D721Med (cell line): ENCODE measurements at regions not wholly inside any gene's neighbourhood (a gene's known extent, or its start where the extent isn't known, plus 50 kb on each side); places are given as distances from the start of the nearest gene placed in this dataset.

ENCODE experiments used
- DNase-seq: peaks from one replicate; pipeline ENCODE4 v3.0.0; 2011; ENCODE audit warnings: low spot score; ENCODE audit not compliant: insufficient read length
- FAIRE-seq: peaks from 2 replicates; lab custom pipeline; 2011; peaks lifted over from hg19 to GRCh38; lab: Jason Lieb, UNC
- CTCF ChIP-seq: IDR thresholded peaks from 2 replicates; pipeline ENCODE4 v1.5.1; 2012; ENCODE audit warnings: mild to moderate bottlenecking, control low read depth; ENCODE audit not compliant: insufficient read depth; ENCODE audit errors: missing control alignments

- DNase-seq, result no peak
- no peak for FAIRE-seq
- no peak for TF ChIP-seq CTCF
These were observed 185.6 kb upstream of the HNRNPA3 start for GRCh38 chr2:177026956-177027355.

DNA sequence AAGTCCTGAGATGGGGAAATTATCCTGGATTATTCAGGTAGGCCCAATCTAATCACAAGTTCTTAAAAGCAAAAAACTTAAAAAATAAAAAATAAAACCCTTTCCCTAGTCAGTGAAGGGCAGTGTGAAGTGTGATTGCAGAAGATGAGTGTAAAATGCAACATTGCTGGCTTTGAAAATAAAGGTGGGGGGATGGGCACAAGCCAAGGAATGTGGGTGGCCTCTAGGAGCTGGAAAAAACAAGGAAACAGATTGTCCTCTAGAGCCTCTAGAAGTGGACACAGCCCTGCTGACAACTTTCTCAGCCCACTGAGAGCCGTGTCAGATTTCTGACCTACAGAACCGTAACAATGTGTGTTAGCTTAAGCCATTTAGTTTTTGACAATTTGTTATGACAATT is 184.3 kb upstream of the HNRNPA3 start:
- TF ChIP-seq CTCF, result no peak
- no peak for DNase-seq
- no peak for FAIRE-seq

DNA sequence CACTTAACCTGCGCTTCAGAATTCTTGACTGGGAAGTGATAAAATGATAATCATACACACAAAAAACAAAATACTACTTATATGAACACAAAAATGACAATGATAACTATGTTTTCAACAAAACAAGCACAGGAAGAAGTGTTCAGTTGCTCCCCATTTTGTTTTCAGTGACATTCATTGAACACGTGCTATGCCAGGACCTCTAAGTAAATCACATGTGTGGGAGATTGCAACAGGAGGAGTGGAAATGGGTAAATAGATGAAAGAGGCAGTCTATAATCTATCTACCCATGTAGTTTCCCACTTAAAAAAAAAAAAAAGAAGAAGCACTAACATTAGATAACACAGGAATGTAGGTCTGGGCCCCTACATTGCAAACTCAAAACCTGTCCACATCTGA is 183.5 kb upstream of the HNRNPA3 start:
- no peak for DNase-seq
- FAIRE-seq, result no peak
- no peak for TF ChIP-seq CTCF

DNA sequence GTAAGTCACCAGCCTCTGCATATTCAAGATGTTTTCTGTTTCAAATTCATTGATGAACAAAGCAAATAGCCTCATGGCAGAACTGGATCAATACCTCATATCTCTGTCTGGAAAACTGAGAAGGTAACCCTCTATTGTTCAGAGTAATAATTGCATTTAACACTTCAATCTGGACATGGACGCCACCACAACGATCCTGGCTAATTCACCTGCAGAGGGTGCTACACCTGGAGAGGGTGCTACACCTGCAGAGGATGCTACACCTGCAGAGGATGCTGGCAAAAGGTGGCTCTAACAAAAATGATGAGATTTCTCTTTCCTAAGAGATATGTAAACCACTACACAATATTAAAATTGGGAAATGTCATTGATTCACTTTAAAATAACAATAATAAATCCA is 183.1 kb upstream of the HNRNPA3 start:
- DNase-seq (no peak), FAIRE-seq (no peak)
- no peak for TF ChIP-seq CTCF

DNA sequence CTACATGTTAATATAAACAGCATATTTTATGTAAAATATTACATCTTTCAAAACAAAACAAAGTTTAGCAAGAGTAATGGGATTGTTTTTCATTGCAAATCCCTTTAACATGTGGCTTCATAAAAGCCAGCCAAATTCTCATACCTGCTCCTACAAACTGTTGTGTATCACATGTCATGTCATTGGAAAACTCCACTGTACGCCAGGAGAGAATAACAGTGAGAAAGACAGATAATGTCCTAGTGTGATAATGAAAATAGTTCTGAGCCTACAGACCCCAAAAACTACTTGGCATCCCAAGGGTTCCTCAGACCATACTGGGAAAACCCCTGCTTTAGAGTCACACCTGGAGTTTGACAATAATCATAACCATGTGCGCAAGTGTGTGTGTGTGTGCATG is 182.7 kb upstream of the HNRNPA3 start:
- TF ChIP-seq CTCF, result no peak
- DNase-seq (no peak), FAIRE-seq (no peak)

GRCh38 chr2:177030451-177031105 is 182.0 kb upstream of the HNRNPA3 start:
- DNase-seq (no peak), FAIRE-seq (no peak)
- no peak for TF ChIP-seq CTCF

DNA sequence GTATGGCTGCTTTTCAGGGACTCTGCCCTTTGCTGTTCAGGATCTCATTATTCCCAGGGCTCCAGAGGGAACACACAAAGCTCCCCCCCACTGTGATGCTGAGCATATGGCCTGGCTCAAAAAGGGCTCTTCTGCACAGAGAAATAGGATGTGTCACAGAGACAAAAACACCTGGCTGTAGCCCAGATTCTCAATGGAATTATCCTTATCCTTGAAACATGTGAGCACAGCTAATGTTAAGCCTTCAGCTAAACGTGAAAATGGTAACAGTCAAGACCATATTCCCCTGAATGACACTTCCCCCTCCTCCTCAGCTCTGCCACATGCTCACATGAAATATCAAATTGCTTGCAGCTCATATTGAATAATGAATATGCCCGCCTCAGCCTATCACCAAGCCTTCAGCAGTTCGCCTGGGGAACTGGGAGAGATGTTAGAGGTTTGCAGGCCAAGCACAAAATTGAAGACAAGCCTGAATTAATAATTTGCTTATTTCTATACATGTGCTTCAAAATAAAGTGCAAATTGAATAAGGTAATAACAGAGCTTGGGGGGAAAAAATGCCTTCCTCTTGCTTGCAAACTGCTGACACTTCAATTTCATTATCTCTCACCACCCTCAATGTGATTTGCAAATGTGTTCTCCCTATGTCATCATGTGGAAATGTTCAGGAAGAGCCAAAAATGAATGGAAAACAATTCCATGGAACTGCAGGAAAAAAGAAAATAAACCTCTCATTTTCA is 181.0 kb upstream of the HNRNPA3 start:
- FAIRE-seq (no peak), DNase-seq (no peak)
- TF ChIP-seq CTCF, result no peak
